Parathyroid adenoma (tissue), 2 donors: ENCODE measurements at regions not wholly inside any gene's neighbourhood (a gene's known extent, or its start where the extent isn't known, plus 50 kb on each side); places are given as distances from the start of the nearest gene placed in this dataset.

ENCODE experiments used
- H2AFZ ChIP-seq: fragments of 300-600 bp; sonication (generic); one replicate; pipeline ENCODE4 v1.7.0; 2017; ENCODE audit warnings: antibody characterized with exemption, mild to moderate bottlenecking
- H3K27ac ChIP-seq: fragments of 300-600 bp; sonication (generic); one replicate; pipeline ENCODE4 v1.7.0; 2017
- H3K27me3 ChIP-seq: fragments of 300-600 bp; sonication (generic); one replicate; pipeline ENCODE4 v1.7.0; 2017; ENCODE audit warnings: low read length; ENCODE audit not compliant: control insufficient read depth, insufficient read depth
- H3K36me3 ChIP-seq: fragments of 300-600 bp; sonication (generic); one replicate; pipeline ENCODE4 v1.7.0; 2017; ENCODE audit warnings: low read length; ENCODE audit not compliant: control insufficient read depth, insufficient read depth
- H3K4me1 ChIP-seq: fragments of 300-600 bp; sonication (generic); one replicate; pipeline ENCODE4 v1.7.0; 2017; ENCODE audit warnings: control low read depth
- H3K4me2 ChIP-seq: fragments of 300-600 bp; sonication (generic); one replicate; pipeline ENCODE4 v1.7.0; 2017; ENCODE audit warnings: low read length
- H3K4me3 ChIP-seq: fragments of 300-600 bp; sonication (generic); one replicate; pipeline ENCODE4 v1.7.0; 2017; ENCODE audit warnings: low read depth, low read length
- H3K79me2 ChIP-seq: fragments of 300-600 bp; sonication (generic); one replicate; pipeline ENCODE4 v1.7.0; 2017; ENCODE audit warnings: control low read depth
- H3K9ac ChIP-seq: fragments of 300-600 bp; sonication (generic); one replicate; pipeline ENCODE4 v1.7.0; 2017; ENCODE audit warnings: mild to moderate bottlenecking
- H3K9me3 ChIP-seq: fragments of 300-600 bp; sonication (generic); one replicate; pipeline ENCODE4 v1.7.0; 2017; ENCODE audit warnings: low read length; ENCODE audit not compliant: control insufficient read depth
- TF ChIP-seq, protein P1 (sequence below): fragments of 300-600 bp; sonication (generic); IDR thresholded peaks from one replicate; pipeline ENCODE4 v1.7.0; 2017; ENCODE audit warnings: antibody characterized with exemption, mild to moderate bottlenecking
- donor health status: primary hyperparathyroidism.

DNA sequence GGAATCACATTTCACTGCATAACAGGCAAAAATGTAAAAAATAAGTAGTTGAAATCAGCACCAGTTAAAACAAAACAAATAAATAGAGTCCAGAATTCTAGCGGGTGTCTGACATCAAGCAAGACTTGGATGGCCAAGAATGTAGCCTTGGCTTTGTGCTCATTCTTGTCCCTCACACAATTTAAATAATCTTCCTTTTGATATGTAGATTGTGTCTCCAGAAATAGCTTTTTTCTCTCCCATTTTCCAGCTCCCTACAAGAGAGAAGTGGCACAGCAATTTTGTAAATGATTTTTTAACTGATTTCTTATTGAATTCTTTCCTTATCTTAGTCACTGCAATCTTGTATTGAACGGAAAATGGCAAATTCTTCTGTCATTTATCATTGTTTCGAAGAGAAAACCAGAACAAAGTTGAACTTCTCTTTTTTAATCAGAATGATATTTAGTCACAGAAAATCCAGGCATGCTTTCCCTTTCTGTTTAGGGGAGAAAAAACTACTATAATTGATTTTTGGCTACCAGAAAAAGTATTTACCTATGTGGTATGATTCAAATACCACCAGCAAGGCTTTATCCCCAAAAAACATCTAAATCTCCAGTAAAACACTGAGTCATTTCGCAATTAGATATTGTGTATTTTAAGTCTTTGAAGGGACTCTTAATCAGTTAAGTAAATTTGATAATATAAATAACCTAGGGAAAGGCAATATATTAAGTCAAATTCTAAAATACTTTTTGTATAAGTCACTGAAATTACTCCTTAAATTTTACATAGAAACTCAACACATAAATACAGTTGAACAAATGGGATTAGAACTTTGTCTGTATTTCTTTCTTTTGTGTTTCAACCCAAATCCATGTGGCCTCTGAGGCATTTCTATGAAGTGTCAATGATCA, 481.7 kb downstream of the GBE1 start:
- TF ChIP-seq, protein P1, sequence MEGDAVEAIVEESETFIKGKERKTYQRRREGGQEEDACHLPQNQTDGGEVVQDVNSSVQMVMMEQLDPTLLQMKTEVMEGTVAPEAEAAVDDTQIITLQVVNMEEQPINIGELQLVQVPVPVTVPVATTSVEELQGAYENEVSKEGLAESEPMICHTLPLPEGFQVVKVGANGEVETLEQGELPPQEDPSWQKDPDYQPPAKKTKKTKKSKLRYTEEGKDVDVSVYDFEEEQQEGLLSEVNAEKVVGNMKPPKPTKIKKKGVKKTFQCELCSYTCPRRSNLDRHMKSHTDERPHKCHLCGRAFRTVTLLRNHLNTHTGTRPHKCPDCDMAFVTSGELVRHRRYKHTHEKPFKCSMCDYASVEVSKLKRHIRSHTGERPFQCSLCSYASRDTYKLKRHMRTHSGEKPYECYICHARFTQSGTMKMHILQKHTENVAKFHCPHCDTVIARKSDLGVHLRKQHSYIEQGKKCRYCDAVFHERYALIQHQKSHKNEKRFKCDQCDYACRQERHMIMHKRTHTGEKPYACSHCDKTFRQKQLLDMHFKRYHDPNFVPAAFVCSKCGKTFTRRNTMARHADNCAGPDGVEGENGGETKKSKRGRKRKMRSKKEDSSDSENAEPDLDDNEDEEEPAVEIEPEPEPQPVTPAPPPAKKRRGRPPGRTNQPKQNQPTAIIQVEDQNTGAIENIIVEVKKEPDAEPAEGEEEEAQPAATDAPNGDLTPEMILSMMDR, result no peak
- Histone ChIP-seq H3K36me3 (no peaks in the 10 kb centered on the region), H3K79me2 (no peaks in the 10 kb centered on the region)

DNA sequence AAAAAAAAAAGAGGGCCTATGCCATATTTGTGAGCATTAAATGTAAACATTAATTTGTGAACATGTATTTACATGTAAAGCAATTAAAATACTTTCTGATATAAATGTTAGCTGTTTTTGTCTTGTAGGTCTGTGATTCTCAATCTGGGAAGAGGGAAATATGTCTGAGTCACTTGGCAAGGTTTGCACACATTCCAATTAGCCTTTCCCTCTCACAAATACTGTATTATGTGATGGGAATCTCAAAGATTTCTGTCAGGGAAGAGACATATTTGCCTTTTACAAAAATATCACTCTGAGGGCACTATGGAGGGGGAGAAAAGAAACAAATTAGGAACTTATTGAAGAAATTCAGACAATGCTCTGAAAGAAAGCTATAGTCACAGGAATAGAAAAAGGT, 483.6 kb downstream of the GBE1 start:
- Histone ChIP-seq H3K27me3 (no peaks in the 10 kb centered on the region), H3K4me3 (no peak overlapping the region), H3K36me3 (no peaks in the 10 kb centered on the region), H3K27ac (no peak overlapping the region), H2AFZ (no peak overlapping the region), H3K4me1 (no peaks in the 10 kb centered on the region), H3K9me3 (no peaks in the 10 kb centered on the region), H3K79me2 (no peaks in the 10 kb centered on the region), H3K9ac (no peak overlapping the region), H3K4me2 (no peak overlapping the region)
- TF ChIP-seq, protein P1, result no peak

More for the DNA sequence above, 481.7 kb downstream of the GBE1 start:
- Histone ChIP-seq H3K9me3 (no peaks in the 10 kb centered on the region), H3K4me1 (no peaks in the 10 kb centered on the region), H3K4me3 (no peak overlapping the region), H3K4me2 (no peak overlapping the region), H3K27ac (no peak overlapping the region), H3K27me3 (no peaks in the 10 kb centered on the region), H2AFZ (no peak overlapping the region), H3K9ac (no peak overlapping the region)

DNA sequence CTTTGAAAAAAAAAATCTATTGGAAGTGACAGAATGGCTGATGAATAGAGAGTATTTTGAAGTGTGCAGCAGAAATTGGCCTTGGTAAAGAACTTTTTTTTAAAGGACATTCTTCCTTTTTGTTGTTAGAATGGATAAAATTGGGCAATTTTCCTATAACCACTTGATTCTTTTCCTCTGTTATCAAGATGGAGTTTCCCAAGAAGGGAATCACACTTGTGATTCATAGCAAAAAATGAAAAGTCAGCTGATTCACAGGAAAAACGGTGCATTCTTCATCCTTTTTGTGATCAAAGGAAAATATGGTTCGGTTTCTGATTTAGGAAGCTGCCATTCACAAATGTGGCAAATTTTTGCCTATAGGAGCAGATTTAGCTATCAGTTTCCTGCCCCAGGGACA, 486.8 kb downstream of the GBE1 start:
- Histone ChIP-seq H3K27me3 (no peaks in the 10 kb centered on the region), H3K9ac (no peak overlapping the region), H3K36me3 (no peaks in the 10 kb centered on the region), H3K9me3 (no peaks in the 10 kb centered on the region), H3K79me2 (no peaks in the 10 kb centered on the region), H3K4me3 (no peak overlapping the region), H3K4me1 (no peaks in the 10 kb centered on the region), H3K27ac (no peak overlapping the region), H3K4me2 (no peak overlapping the region), H2AFZ (no peak overlapping the region)
- TF ChIP-seq, protein P1, result no peak

DNA sequence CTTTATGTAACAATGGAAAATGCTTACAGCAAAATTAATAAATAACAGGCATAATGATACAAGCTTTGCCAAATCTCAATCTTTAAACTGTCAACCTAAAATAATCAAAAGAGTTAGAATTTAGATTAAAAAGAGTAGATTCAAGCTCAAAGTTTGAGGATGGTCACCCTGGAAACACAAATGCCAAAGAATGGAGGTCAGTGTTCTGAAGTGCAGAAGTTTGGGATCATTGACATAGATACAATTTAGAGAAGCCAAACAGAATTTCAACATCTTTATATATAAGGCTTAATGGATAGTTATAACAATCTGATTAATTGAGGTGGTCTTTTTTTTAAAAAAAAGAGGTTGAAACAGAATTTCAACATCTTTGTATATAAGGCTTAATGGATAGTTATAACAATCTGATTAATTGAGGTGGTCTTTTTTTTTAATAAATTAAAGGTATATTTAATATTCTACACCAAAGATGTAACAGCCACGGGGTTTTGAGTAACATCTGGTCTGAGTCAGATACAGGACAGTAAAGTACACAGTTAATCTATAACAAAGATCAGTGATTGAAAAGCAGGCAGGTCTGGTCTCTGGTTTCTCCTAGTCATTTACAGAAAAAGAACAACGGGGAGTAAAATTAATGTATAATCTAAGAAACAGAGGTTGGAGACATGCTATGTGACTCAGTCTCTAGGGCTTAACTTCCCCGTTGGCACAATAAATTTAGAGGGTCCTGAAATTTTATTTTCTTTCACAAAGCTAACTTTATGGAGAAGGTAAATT, 490.7 kb downstream of the GBE1 start:
- no peak overlapping the region for H3K4me2 ChIP-seq
- H3K9ac ChIP-seq, result no peak overlapping the region
- H3K27me3 ChIP-seq, result no peaks in the 10 kb centered on the region
- H3K79me2 ChIP-seq, result no peaks in the 10 kb centered on the region
- no peak overlapping the region for H3K4me3 ChIP-seq
- H3K27ac ChIP-seq, result no peak overlapping the region
- H3K4me1 ChIP-seq, result no peaks in the 10 kb centered on the region
- no peak overlapping the region for H2AFZ ChIP-seq
- no peaks in the 10 kb centered on the region for H3K36me3 ChIP-seq
- H3K9me3 ChIP-seq, result no peaks in the 10 kb centered on the region
- TF ChIP-seq, protein P1, result no peak
